Ammon's horn (tissue), 1 donor: ENCODE measurements at regions not wholly inside any gene's neighbourhood (a gene's known extent, or its start where the extent isn't known, plus 50 kb on each side); places are given as distances from the start of the nearest gene placed in this dataset.
A peak's percentile ranks its signal among the peaks of the same experiment; 100 is the strongest.

ENCODE experiments used
- DNase-seq: peaks from one replicate; pipeline ENCODE4 v3.0.0-alpha.2; 2016; ENCODE audit warnings: low spot score

GRCh38 chr7:24341691-24342413 lies 57.9 kb downstream of the NPY start:
- DNase-seq = no peak

GRCh38 chr7:24343614-24344013 lies 59.6 kb downstream of the NPY start:
- no peak for DNase-seq

- peak; percentile 22 for DNase-seq
These were observed 62.1 kb downstream of the NPY start for GRCh38 chr7:24346129-24346528.

GRCh38 chr7:24346716-24347115 lies 62.7 kb downstream of the NPY start:
- DNase-seq = no peak

- DNase-seq = no peak
These were observed 65.3 kb downstream of the NPY start for GRCh38 chr7:24349339-24349738.

GRCh38 chr7:24354456-24354855 lies 70.5 kb downstream of the NPY start:
- no peak for DNase-seq

- no peak for DNase-seq
These were observed 72.9 kb downstream of the NPY start for GRCh38 chr7:24356718-24357386.

- no peak for DNase-seq
These were observed 77.0 kb downstream of the NPY start for GRCh38 chr7:24361001-24361400.

GRCh38 chr7:24365606-24366005 lies 81.6 kb downstream of the NPY start:
- DNase-seq = no peak

- peak; percentile 21 for DNase-seq
These were observed 82.9 kb downstream of the NPY start for GRCh38 chr7:24366876-24367275.

- no peak for DNase-seq
These were observed 84.2 kb downstream of the NPY start for GRCh38 chr7:24368161-24368560.

GRCh38 chr7:24370541-24370940 lies 86.6 kb downstream of the NPY start:
- DNase-seq = no peak

- no peak for DNase-seq
These were observed 89.3 kb downstream of the NPY start for GRCh38 chr7:24372961-24373955.

GRCh38 chr7:24378871-24379616 lies 95.1 kb downstream of the NPY start:
- no peak for DNase-seq

- no peak for DNase-seq
These were observed 98.0 kb downstream of the NPY start for GRCh38 chr7:24381894-24382505.

GRCh38 chr7:24383055-24383454 lies 99.1 kb downstream of the NPY start:
- no peak for DNase-seq

GRCh38 chr7:24384362-24385030 lies 100.5 kb downstream of the NPY start:
- no peak for DNase-seq

GRCh38 chr7:24388212-24388611 lies 104.2 kb downstream of the NPY start:
- DNase-seq = no peak

- DNase-seq = no peak
These were observed 106.6 kb downstream of the NPY start for GRCh38 chr7:24390376-24391157.

- no peak for DNase-seq
These were observed 108.8 kb downstream of the NPY start for GRCh38 chr7:24392774-24393173.
